ENCODE measurements at regions not wholly inside any gene's neighbourhood (a gene's known extent, or its start where the extent isn't known, plus 50 kb on each side); places are given as distances from the start of the nearest gene placed in this dataset.

DNA sequence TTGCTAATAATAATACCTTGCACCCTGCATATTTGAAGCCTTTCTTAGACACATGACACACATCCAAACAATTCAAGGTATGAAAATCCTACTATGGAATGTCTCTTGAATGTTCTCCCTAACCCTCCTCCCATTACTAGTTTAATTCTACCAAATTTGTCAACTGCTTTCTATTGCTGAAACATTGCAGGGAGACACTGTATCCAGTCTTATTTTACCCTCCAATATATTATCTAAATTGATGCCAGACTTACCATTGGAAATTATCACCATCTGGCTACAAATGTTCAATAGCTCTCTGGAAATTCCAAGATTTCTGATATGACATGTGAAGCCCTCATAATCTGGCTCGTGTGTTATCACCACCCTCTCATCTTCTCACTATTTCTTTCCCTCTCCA is 1027.3 kb upstream of the CITED2 start:
- WGBS (ENCODE audit: insufficient coverage, low coverage, missing lambda C conversion rate): 14% methylated on average over 1 of the region's 1 CpG
- intact Hi-C loops (cut with micrococcal nuclease): no loop called here
- no peaks in the 10 kb centered on the region for H3K36me3 ChIP-seq (ENCODE audit: control insufficient read depth, insufficient read depth, low read length)
- no peaks in the 10 kb centered on the region for H4K20me1 ChIP-seq (replicated peaks; ENCODE audit: control insufficient read depth, insufficient read depth, low read length)
- H3K4me2 ChIP-seq (ENCODE audit: insufficient read depth, low read length): no peak overlapping the region
- no TSS peak for BruUV-seq (replicated peaks)
- ChIA-PET CTCF (ENCODE audit: low intra/inter-chr PET ratio) (no interaction called here), POLR2A (no interaction called here)
- TF ChIP-seq TBL1XR1 (IDR thresholded peaks at IDR 0.05; ENCODE audit: low read length in 2 of 2) (no peak), BRCA1 (IDR thresholded peaks at IDR 0.05) (no peak), BRCA1 (CRISPR knock-in tag; IDR thresholded peaks at IDR 0.05) (no peak), LEF1 (IDR thresholded peaks at IDR 0.05) (no peak), MCM3 (IDR thresholded peaks at IDR 0.05) (no peak), SMARCB1 (IDR thresholded peaks at IDR 0.05; ENCODE audit: insufficient read length, low read depth) (no peak), GTF2E2 (tag; IDR thresholded peaks at IDR 0.05) (no peak), POLR3G (IDR thresholded peaks at IDR 0.05; ENCODE audit: extremely low read depth, insufficient read length, insufficient replicate concordance) (no peak)
- TF ChIP-seq, protein P1, sequence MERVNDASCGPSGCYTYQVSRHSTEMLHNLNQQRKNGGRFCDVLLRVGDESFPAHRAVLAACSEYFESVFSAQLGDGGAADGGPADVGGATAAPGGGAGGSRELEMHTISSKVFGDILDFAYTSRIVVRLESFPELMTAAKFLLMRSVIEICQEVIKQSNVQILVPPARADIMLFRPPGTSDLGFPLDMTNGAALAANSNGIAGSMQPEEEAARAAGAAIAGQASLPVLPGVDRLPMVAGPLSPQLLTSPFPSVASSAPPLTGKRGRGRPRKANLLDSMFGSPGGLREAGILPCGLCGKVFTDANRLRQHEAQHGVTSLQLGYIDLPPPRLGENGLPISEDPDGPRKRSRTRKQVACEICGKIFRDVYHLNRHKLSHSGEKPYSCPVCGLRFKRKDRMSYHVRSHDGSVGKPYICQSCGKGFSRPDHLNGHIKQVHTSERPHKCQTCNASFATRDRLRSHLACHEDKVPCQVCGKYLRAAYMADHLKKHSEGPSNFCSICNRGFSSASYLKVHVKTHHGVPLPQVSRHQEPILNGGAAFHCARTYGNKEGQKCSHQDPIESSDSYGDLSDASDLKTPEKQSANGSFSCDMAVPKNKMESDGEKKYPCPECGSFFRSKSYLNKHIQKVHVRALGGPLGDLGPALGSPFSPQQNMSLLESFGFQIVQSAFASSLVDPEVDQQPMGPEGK (CRISPR knock-in tag; IDR thresholded peaks at IDR 0.05; ENCODE audit: borderline replicate concordance): no peak
- TF ChIP-seq, protein P2, sequence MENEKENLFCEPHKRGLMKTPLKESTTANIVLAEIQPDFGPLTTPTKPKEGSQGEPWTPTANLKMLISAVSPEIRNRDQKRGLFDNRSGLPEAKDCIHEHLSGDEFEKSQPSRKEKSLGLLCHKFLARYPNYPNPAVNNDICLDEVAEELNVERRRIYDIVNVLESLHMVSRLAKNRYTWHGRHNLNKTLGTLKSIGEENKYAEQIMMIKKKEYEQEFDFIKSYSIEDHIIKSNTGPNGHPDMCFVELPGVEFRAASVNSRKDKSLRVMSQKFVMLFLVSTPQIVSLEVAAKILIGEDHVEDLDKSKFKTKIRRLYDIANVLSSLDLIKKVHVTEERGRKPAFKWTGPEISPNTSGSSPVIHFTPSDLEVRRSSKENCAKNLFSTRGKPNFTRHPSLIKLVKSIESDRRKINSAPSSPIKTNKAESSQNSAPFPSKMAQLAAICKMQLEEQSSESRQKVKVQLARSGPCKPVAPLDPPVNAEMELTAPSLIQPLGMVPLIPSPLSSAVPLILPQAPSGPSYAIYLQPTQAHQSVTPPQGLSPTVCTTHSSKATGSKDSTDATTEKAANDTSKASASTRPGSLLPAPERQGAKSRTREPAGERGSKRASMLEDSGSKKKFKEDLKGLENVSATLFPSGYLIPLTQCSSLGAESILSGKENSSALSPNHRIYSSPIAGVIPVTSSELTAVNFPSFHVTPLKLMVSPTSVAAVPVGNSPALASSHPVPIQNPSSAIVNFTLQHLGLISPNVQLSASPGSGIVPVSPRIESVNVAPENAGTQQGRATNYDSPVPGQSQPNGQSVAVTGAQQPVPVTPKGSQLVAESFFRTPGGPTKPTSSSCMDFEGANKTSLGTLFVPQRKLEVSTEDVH (IDR thresholded peaks at IDR 0.05; ENCODE audit: low read depth, partially characterized antibody): no peak
- TF ChIP-seq, protein P3, sequence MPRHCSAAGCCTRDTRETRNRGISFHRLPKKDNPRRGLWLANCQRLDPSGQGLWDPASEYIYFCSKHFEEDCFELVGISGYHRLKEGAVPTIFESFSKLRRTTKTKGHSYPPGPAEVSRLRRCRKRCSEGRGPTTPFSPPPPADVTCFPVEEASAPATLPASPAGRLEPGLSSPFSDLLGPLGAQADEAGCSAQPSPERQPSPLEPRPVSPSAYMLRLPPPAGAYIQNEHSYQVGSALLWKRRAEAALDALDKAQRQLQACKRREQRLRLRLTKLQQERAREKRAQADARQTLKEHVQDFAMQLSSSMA (CRISPR knock-in tag; IDR thresholded peaks at IDR 0.05): no peak
- H3K79me2 ChIP-seq (ENCODE audit: control insufficient read depth, insufficient read depth, low read length): no peaks in the 10 kb centered on the region
- no peak for ATAC-seq
- no peak for DNase-seq (ENCODE audit: extremely low read depth in 1 of 4, low spot score in 3 of 4)
- H3K27ac ChIP-seq (ENCODE audit: extremely low read depth, low read depth, low read length): no peak overlapping the region
- FAIRE-seq: no peak
- no peaks in the 10 kb centered on the region for H3K4me1 ChIP-seq (replicated peaks in 1 of 2; ENCODE audit: control insufficient read depth in 2 of 2, insufficient read depth in 2 of 2, low read length in 2 of 2)
- no peaks in the 10 kb centered on the region for H3K27me3 ChIP-seq (ENCODE audit: control insufficient read depth in 2 of 2, insufficient read depth in 2 of 2, low read length in 2 of 2)
- no peaks in the 10 kb centered on the region for H3K9me3 ChIP-seq (replicated peaks; ENCODE audit: control insufficient read depth, insufficient read depth, low read depth, low read length)
- in situ Hi-C loops (cut with MboI): no loop called here
- H3K9me1 ChIP-seq (ENCODE audit: control insufficient read depth, insufficient read depth, low read length): no peaks in the 10 kb centered on the region
- H2AFZ ChIP-seq (ENCODE audit: low read depth, low read length): no peak overlapping the region
- no peak overlapping the region for H3K4me3 ChIP-seq
- no peak overlapping the region for H3K9ac ChIP-seq (ENCODE audit: insufficient read depth in 1 of 2, low read depth in 2 of 2, low read length in 2 of 2)

All from K562 (cell line).